ENCODE measurements at regions not wholly inside any gene's neighbourhood (a gene's known extent, or its start where the extent isn't known, plus 50 kb on each side); places are given as distances from the start of the nearest gene placed in this dataset.
"Not testable (repeated sequence)": the region's sequence is repeated elsewhere in the genome, so short reads cannot be mapped to it uniquely, and the experiment has no call there.

- ATAC-seq: no peak
- CTCF ChIA-PET: no interaction called here
- no peak for DNase-seq
- Mint-ChIP-seq H3K4me3 (no peak overlapping the region), H3K27me3 (ENCODE audit: low read depth) (no peaks in the 10 kb centered on the region), H3K36me3 (ENCODE audit: low read depth) (no peaks in the 10 kb centered on the region), H3K4me1 (ENCODE audit: low read depth) (no peaks in the 10 kb centered on the region), H3K9me3 (ENCODE audit: insufficient read depth) (no peaks in the 10 kb centered on the region), H3K27ac (no peak overlapping the region)
- POLR2A ChIA-PET: no interaction called here
Observed at GRCh38 chr6:140009286-140009685, 634.8 kb upstream of the CITED2 start.

DNA sequence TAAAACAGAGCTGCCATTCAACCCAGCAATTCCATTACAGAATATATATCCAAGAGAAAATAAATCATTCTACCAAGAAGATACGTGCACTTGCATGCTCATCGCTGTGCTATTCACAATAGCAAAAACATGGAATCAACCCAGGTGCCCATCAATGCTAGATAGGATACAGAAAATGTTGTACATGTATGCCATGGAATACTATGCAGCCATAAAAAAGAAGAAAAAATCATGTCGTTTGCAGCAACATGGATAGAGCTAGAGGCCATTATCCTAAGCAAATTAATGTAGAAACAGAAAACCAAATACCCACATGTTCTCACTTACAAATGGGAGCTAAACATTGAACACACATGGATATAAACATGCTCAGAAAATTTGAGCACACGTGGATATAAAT is 633.1 kb upstream of the CITED2 start:
- Mint-ChIP-seq H3K27me3 (ENCODE audit: low read depth) (no peaks in the 10 kb centered on the region), H3K36me3 (ENCODE audit: low read depth) (no peaks in the 10 kb centered on the region), H3K9me3 (ENCODE audit: insufficient read depth) (no peaks in the 10 kb centered on the region), H3K27ac (no peak overlapping the region), H3K4me1 (ENCODE audit: low read depth) (no peaks in the 10 kb centered on the region), H3K4me3 (no peak overlapping the region)
- ChIA-PET CTCF (no interaction called here), POLR2A (no interaction called here)
- DNase-seq (no peak), ATAC-seq (no peak)

- DNase-seq (no peak), ATAC-seq (no peak)
- Mint-ChIP-seq H3K4me1 (ENCODE audit: low read depth) (no peaks in the 10 kb centered on the region), H3K4me3 (no peak overlapping the region), H3K27ac (no peak overlapping the region), H3K9me3 (ENCODE audit: insufficient read depth) (no peaks in the 10 kb centered on the region), H3K36me3 (ENCODE audit: low read depth) (no peaks in the 10 kb centered on the region), H3K27me3 (ENCODE audit: low read depth) (no peaks in the 10 kb centered on the region)
- ChIA-PET CTCF (no interaction called here), POLR2A (no interaction called here)
Observed at GRCh38 chr6:140003217-140003616, 628.8 kb upstream of the CITED2 start.

- H3K4me1 Mint-ChIP-seq (ENCODE audit: low read depth): no peaks in the 10 kb centered on the region
- no peaks in the 10 kb centered on the region for H3K36me3 Mint-ChIP-seq (ENCODE audit: low read depth)
- H3K27ac Mint-ChIP-seq: no peak overlapping the region
- CTCF ChIA-PET: no interaction called here
- H3K4me3 Mint-ChIP-seq: no peak overlapping the region
- ATAC-seq (no peak), DNase-seq (no peak)
- H3K27me3 Mint-ChIP-seq (ENCODE audit: low read depth): no peaks in the 10 kb centered on the region
- POLR2A ChIA-PET: no interaction called here
- no peaks in the 10 kb centered on the region for H3K9me3 Mint-ChIP-seq (ENCODE audit: insufficient read depth)
Observed at GRCh38 chr6:140002396-140003022, 628.1 kb upstream of the CITED2 start.

- no peak for DNase-seq
- no peaks in the 10 kb centered on the region for H3K27me3 Mint-ChIP-seq (ENCODE audit: low read depth)
- ATAC-seq: no peak
- ChIA-PET CTCF (no interaction called here), POLR2A (no interaction called here)
- H3K36me3 Mint-ChIP-seq (ENCODE audit: low read depth): no peaks in the 10 kb centered on the region
- no peaks in the 10 kb centered on the region for H3K4me1 Mint-ChIP-seq (ENCODE audit: low read depth)
- no peak overlapping the region for H3K4me3 Mint-ChIP-seq
- no peaks in the 10 kb centered on the region for H3K9me3 Mint-ChIP-seq (ENCODE audit: insufficient read depth)
- H3K27ac Mint-ChIP-seq: no peak overlapping the region
Observed at GRCh38 chr6:140001821-140002341, 627.4 kb upstream of the CITED2 start.

- no peaks in the 10 kb centered on the region for H3K9me3 Mint-ChIP-seq (ENCODE audit: insufficient read depth)
- no peak overlapping the region for H3K4me3 Mint-ChIP-seq
- no peaks in the 10 kb centered on the region for H3K36me3 Mint-ChIP-seq (ENCODE audit: low read depth)
- no peak for DNase-seq
- no peaks in the 10 kb centered on the region for H3K4me1 Mint-ChIP-seq (ENCODE audit: low read depth)
- no peak for ATAC-seq
- POLR2A ChIA-PET: no interaction called here
- H3K27ac Mint-ChIP-seq: no peak overlapping the region
- CTCF ChIA-PET: no interaction called here
- no peaks in the 10 kb centered on the region for H3K27me3 Mint-ChIP-seq (ENCODE audit: low read depth)
Observed at GRCh38 chr6:140001005-140001404, 626.6 kb upstream of the CITED2 start.

GRCh38 chr6:139999661-140000060 is 625.2 kb upstream of the CITED2 start:
- H3K27me3 Mint-ChIP-seq (ENCODE audit: low read depth); H3K4me1 Mint-ChIP-seq (ENCODE audit: low read depth); CTCF ChIA-PET; DNase-seq; H3K27ac Mint-ChIP-seq; POLR2A ChIA-PET; H3K36me3 Mint-ChIP-seq (ENCODE audit: low read depth); H3K9me3 Mint-ChIP-seq (ENCODE audit: insufficient read depth); H3K4me3 Mint-ChIP-seq; ATAC-seq: not testable (repeated sequence)

DNA sequence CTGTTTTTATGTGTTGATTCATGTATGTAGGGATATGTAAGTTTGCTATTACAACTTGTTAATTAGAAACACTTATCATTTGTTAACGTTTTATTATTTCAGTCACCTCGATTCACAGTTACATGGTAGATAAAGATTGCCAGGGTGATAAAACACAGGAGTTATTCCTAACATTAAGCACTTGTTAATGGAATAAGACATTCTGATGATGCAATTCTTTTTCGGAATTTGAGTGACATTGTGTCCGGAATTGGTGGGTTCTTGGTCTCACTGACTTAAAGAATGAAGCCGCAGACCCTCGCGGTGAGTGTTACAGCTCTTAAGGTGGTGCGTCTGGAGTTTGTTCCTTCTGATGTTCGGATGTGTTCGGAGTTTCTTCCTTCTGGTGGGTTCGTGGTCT is 624.0 kb upstream of the CITED2 start:
- H3K27ac Mint-ChIP-seq; H3K36me3 Mint-ChIP-seq (ENCODE audit: low read depth); H3K9me3 Mint-ChIP-seq (ENCODE audit: insufficient read depth); DNase-seq; CTCF ChIA-PET; H3K4me1 Mint-ChIP-seq (ENCODE audit: low read depth); POLR2A ChIA-PET; H3K4me3 Mint-ChIP-seq; H3K27me3 Mint-ChIP-seq (ENCODE audit: low read depth); ATAC-seq: not testable (repeated sequence)

GRCh38 chr6:139996253-139996834 is 621.9 kb upstream of the CITED2 start:
- no peak for DNase-seq
- no peak for ATAC-seq

GRCh38 chr6:139994998-139995397 is 620.5 kb upstream of the CITED2 start:
- H3K27me3 Mint-ChIP-seq (ENCODE audit: low read depth): no peaks in the 10 kb centered on the region
- ChIA-PET CTCF (no interaction called here), POLR2A (no interaction called here)
- H3K27ac Mint-ChIP-seq: no peak overlapping the region
- no peak for DNase-seq
- no peaks in the 10 kb centered on the region for H3K4me1 Mint-ChIP-seq (ENCODE audit: low read depth)
- H3K9me3 Mint-ChIP-seq (ENCODE audit: insufficient read depth): no peaks in the 10 kb centered on the region
- ATAC-seq: no peak
- H3K4me3 Mint-ChIP-seq: no peak overlapping the region
- H3K36me3 Mint-ChIP-seq (ENCODE audit: low read depth): no peaks in the 10 kb centered on the region

More at GRCh38 chr6:139996253-139996834, 621.9 kb upstream of the CITED2 start:
- POLR2A ChIA-PET: no interaction called here
- H3K9me3 Mint-ChIP-seq (ENCODE audit: insufficient read depth): no peaks in the 10 kb centered on the region
- no peaks in the 10 kb centered on the region for H3K36me3 Mint-ChIP-seq (ENCODE audit: low read depth)
- no peak overlapping the region for H3K27ac Mint-ChIP-seq
- CTCF ChIA-PET: no interaction called here
- H3K4me1 Mint-ChIP-seq (ENCODE audit: low read depth): no peaks in the 10 kb centered on the region
- no peak overlapping the region for H3K4me3 Mint-ChIP-seq
- no peaks in the 10 kb centered on the region for H3K27me3 Mint-ChIP-seq (ENCODE audit: low read depth)

GRCh38 chr6:139990856-139991465 is 616.5 kb upstream of the CITED2 start:
- no peaks in the 10 kb centered on the region for H3K27me3 Mint-ChIP-seq (ENCODE audit: low read depth)
- H3K4me3 Mint-ChIP-seq: no peak overlapping the region
- ChIA-PET POLR2A (no interaction called here), CTCF (no interaction called here)
- no peak overlapping the region for H3K27ac Mint-ChIP-seq
- H3K9me3 Mint-ChIP-seq (ENCODE audit: insufficient read depth): no peaks in the 10 kb centered on the region
- no peaks in the 10 kb centered on the region for H3K36me3 Mint-ChIP-seq (ENCODE audit: low read depth)
- H3K4me1 Mint-ChIP-seq (ENCODE audit: low read depth): no peaks in the 10 kb centered on the region
- DNase-seq: no peak
- ATAC-seq: no peak

DNA sequence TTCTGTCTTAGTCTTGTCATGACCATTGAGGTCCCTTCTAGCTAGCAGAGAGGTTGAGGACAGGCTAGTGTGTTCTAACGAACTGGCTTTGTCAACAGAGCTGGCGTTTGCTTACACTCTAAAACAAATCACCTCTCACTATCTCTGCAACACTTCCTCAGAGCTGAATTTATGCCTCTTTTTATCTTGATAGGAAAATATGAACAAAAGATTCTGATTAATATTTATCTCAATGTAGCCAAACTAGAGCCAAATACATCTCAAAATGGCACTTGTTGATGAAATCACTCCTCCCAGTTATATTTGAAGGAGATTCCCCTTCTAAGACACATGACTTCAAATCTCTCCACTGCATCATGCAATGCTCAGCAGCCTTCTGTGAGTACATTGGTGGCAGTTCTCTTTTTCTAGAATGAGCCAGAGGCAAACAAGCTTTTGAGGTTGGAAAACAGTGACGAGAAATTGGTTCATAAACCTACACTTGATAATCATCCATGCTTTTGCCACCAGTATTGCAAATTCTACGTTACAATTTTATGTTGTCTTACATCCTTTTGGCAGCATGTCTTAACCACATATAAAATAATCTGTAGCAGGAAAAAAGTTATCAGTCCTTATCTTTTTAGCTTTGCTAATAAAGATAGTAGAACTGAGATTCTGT is 615.7 kb upstream of the CITED2 start:
- H3K9me3 Mint-ChIP-seq (ENCODE audit: insufficient read depth): no peaks in the 10 kb centered on the region
- ChIA-PET POLR2A (no interaction called here), CTCF (interaction anchor here (1.2 kb wide), 1 partner anchor 10 kb away, joined by 3 read pairs; no protein-coding TSS in a partner anchor)
- DNase-seq (no peak), ATAC-seq (no peak)
- no peaks in the 10 kb centered on the region for H3K36me3 Mint-ChIP-seq (ENCODE audit: low read depth)
- no peak overlapping the region for H3K27ac Mint-ChIP-seq
- H3K4me3 Mint-ChIP-seq: no peak overlapping the region
- no peaks in the 10 kb centered on the region for H3K27me3 Mint-ChIP-seq (ENCODE audit: low read depth)
- no peaks in the 10 kb centered on the region for H3K4me1 Mint-ChIP-seq (ENCODE audit: low read depth)

Measured in activated CD8-positive, alpha-beta T cell treated with anti-CD3 and anti-CD28 coated beads, Interleukin-2, amount 10 ng/mL, durations not matched to agents 7 days and 5 days (primary cell).